ENCODE measurements at regions not wholly inside any gene's neighbourhood (a gene's known extent, or its start where the extent isn't known, plus 50 kb on each side); places are given as distances from the start of the nearest gene placed in this dataset.

GRCh38 chr9:3768712-3769457, 243.1 kb upstream of the RFX3 start:
- TF ChIP-seq CTCF (IDR thresholded peaks at IDR 0.05) (no peak), SMC3 (IDR thresholded peaks at IDR 0.05; ENCODE audit: low read depth, low read length) (no peak), TCF12 (IDR thresholded peaks at IDR 0.05) (no peak), GABPA (IDR thresholded peaks at IDR 0.05; ENCODE audit: low read depth) (no peak), YY1 (IDR thresholded peaks at IDR 0.05; ENCODE audit: low read depth) (no peak), TAF1 (IDR thresholded peaks at IDR 0.05; ENCODE audit: borderline replicate concordance, low read depth, low read length) (no peak), EZH2phosphoT487 (IDR thresholded peaks at IDR 0.05; ENCODE audit: borderline replicate concordance, low read depth) (no peak), USF1 (IDR thresholded peaks at IDR 0.05; ENCODE audit: borderline replicate concordance, low read depth) (no peak), SIN3A (IDR thresholded peaks at IDR 0.05; ENCODE audit: borderline replicate concordance, low read depth, low read length) (no peak), MAX (IDR thresholded peaks at IDR 0.05; ENCODE audit: low read depth) (no peak), POLR2AphosphoS5 (IDR thresholded peaks at IDR 0.05; ENCODE audit: low read depth, low read length) (no peak), RAD21 (IDR thresholded peaks at IDR 0.05; ENCODE audit: low read length) (no peak), TEAD4 (IDR thresholded peaks at IDR 0.05; ENCODE audit: borderline replicate concordance, insufficient read depth) (no peak)

Measured in SK-N-SH (cell line).